PC-3 (cell line): ENCODE measurements at regions not wholly inside any gene's neighbourhood (a gene's known extent, or its start where the extent isn't known, plus 50 kb on each side); places are given as distances from the start of the nearest gene placed in this dataset.

Source experiments
- ATAC-seq: fragments of 200-7000 bp; cut with Tn5 transposase; 2 replicates; pipeline ENCODE4 v1.9.1; 2020; ENCODE audit warnings: mild to moderate bottlenecking, moderate library complexity
- BruUV-seq: library from RNA; stranded (reverse); fragments of 400-500 nt; replicated peaks from 2 replicates; lab custom pipeline; 2021; lab: Mats Ljungman, UMichigan
- CTCF ChIA-PET: fragments of 300-600 bp; sonication (Branson Sonifier 250); formaldehyde crosslinking; loops from one replicate; lab custom pipeline; 2022; ENCODE audit warnings: antibody characterized with exemption; lab: Charles Lee
- POLR2A ChIA-PET: fragments of 300-600 bp; sonication (Branson Sonifier 250); formaldehyde crosslinking; loops from one replicate; lab custom pipeline; 2022; ENCODE audit warnings: antibody characterized with exemption; ENCODE audit not compliant: unreplicated experiment; lab: Charles Lee
- DNase-seq: peaks from one replicate; pipeline ENCODE4 v3.0.0-alpha.2; 2015
- H2AFZ ChIP-seq: fragments of 300-600 bp; sonication (generic); 2 replicates; pipeline ENCODE4 v1.6.0; 2016; ENCODE audit warnings: antibody characterized with exemption, low read length
- H3F3A ChIP-seq: fragments of 300-600 bp; sonication (generic); one replicate; pipeline ENCODE4 v1.6.0; 2017; ENCODE audit warnings: antibody characterized with exemption, low read length, control low read depth, mild to moderate bottlenecking; ENCODE audit not compliant: unreplicated experiment
- H3K27ac ChIP-seq: fragments of 300-600 bp; sonication (generic); 2 replicates; pipeline ENCODE4 v1.5.1; 2016; ENCODE audit warnings: mild to moderate bottlenecking, low read length
- H3K27me3 ChIP-seq: fragments of 300-600 bp; sonication (generic); 2 replicates; pipeline ENCODE4 v1.6.1; 2016; ENCODE audit warnings: low read length, mixed read lengths
- H3K36me3 ChIP-seq: fragments of 300-600 bp; sonication (generic); 2 replicates; pipeline ENCODE4 v1.6.1; 2016; ENCODE audit warnings: low read depth, mixed run types, low read length, mixed read lengths
- H3K4me1 ChIP-seq: fragments of 300-600 bp; sonication (generic); 2 replicates; pipeline ENCODE4 v1.5.1; 2016; ENCODE audit warnings: low read length; ENCODE audit not compliant: insufficient read depth
- H3K4me2 ChIP-seq: fragments of 300-600 bp; sonication (generic); 2 replicates; pipeline ENCODE4 v1.6.0; 2016; ENCODE audit warnings: low read length
- H3K4me3 ChIP-seq: fragments of 300-600 bp; sonication (generic); 2 replicates; pipeline ENCODE4 v1.5.1; 2016; ENCODE audit warnings: mild to moderate bottlenecking, low read length, mixed read lengths
- H3K79me2 ChIP-seq: fragments of 300-600 bp; sonication (generic); 2 replicates; pipeline ENCODE4 v1.6.1; 2017; ENCODE audit warnings: low read length, mixed read lengths
- H3K9ac ChIP-seq: fragments of 300-600 bp; sonication (generic); 2 replicates; pipeline ENCODE4 v1.6.0; 2016; ENCODE audit warnings: mild to moderate bottlenecking, low read length
- H3K9me2 ChIP-seq: fragments of 300-600 bp; sonication (generic); replicated peaks from 2 replicates; pipeline ENCODE4 v1.6.1; 2016; ENCODE audit warnings: mixed run types, low read length, mixed read lengths
- H3K9me3 ChIP-seq: fragments of 300-600 bp; sonication (generic); 2 replicates; pipeline ENCODE4 v1.6.1; 2016; ENCODE audit warnings: low read length, mixed read lengths
- H4K20me1 ChIP-seq: fragments of 300-600 bp; sonication (generic); 2 replicates; pipeline ENCODE4 v1.6.1; 2016; ENCODE audit warnings: low read length, mixed read lengths
- CTCF ChIP-seq: fragments of 300-600 bp; sonication (generic); conservative IDR thresholded peaks from 2 replicates; pipeline ENCODE4 v1.5.1; 2017; ENCODE audit warnings: antibody characterized with exemption, low read depth, mild to moderate bottlenecking, low read length
- EZH2 ChIP-seq: fragments of 300-600 bp; sonication (generic); IDR thresholded peaks from one replicate; pipeline ENCODE4 v1.6.1; 2017; ENCODE audit warnings: antibody characterized with exemption, mild to moderate bottlenecking, low read length; ENCODE audit not compliant: unreplicated experiment
- EZH2phosphoT487 ChIP-seq: fragments of 300-600 bp; sonication (generic); IDR thresholded peaks from 2 replicates; pipeline ENCODE4 v1.6.1; 2018; ENCODE audit warnings: mild to moderate bottlenecking, antibody characterized with exemption, low read length, borderline replicate concordance
- intact Hi-C: fragments of 100-400 bp; cut with micrococcal nuclease; formaldehyde crosslinking; loops from 2 replicates; pipeline ENCODE4 v1.9.0; 2023

GRCh38 chrX:43096830-43097229 is 318.9 kb upstream of the PPP1R2C start:
- ChIA-PET CTCF (no interaction called here), POLR2A (no interaction called here)
- ATAC-seq (no peak), DNase-seq (no peak)
- no peaks in the 10 kb centered on the region for H3K9me3 ChIP-seq
- no peak overlapping the region for H3K4me2 ChIP-seq
- no peaks in the 10 kb centered on the region for H3K4me1 ChIP-seq
- H2AFZ ChIP-seq = no peak overlapping the region
- TF ChIP-seq CTCF (no peak), EZH2phosphoT487 (no peak), EZH2 (no peak)
- no peaks in the 10 kb centered on the region for H3K36me3 ChIP-seq
- intact Hi-C loops = no loop called here
- H3K27me3 ChIP-seq = peaks cover 5% of the 10 kb centered on the region; the same call in 1 of the 2 replicates
- H3K27ac ChIP-seq = no peak overlapping the region
- H3K9ac ChIP-seq = no peak overlapping the region
- BruUV-seq = no TSS peak
- H4K20me1 ChIP-seq = no peaks in the 10 kb centered on the region
- no peaks in the 10 kb centered on the region for H3K79me2 ChIP-seq
- no peaks in the 10 kb centered on the region for H3F3A ChIP-seq
- H3K4me3 ChIP-seq = no peak overlapping the region
- no peaks in the 10 kb centered on the region for H3K9me2 ChIP-seq

GRCh38 chrX:43106009-43106408 is 328.0 kb upstream of the PPP1R2C start:
- Histone ChIP-seq H3K9ac (no peak overlapping the region), H3F3A (no peaks in the 10 kb centered on the region), H3K4me2 (no peak overlapping the region), H3K79me2 (no peaks in the 10 kb centered on the region), H2AFZ (no peak overlapping the region), H3K36me3 (no peaks in the 10 kb centered on the region), H3K9me3 (no peaks in the 10 kb centered on the region), H3K9me2 (no peaks in the 10 kb centered on the region), H3K4me3 (no peak overlapping the region), H3K27me3 (no peaks in the 10 kb centered on the region; the same call in 1 of the 2 replicates), H4K20me1 (no peaks in the 10 kb centered on the region), H3K4me1 (no peaks in the 10 kb centered on the region), H3K27ac (no peak overlapping the region)
- ATAC-seq = no peak
- no TSS peak for BruUV-seq
- no peak for DNase-seq
- ChIA-PET CTCF (no interaction called here), POLR2A (no interaction called here)
- TF ChIP-seq EZH2 (no peak), EZH2phosphoT487 (no peak), CTCF (no peak)
- intact Hi-C loops = no loop called here

GRCh38 chrX:43108828-43109227 is 330.9 kb upstream of the PPP1R2C start:
- Histone ChIP-seq H3K27me3 (no peaks in the 10 kb centered on the region), H3K4me3 (no peak overlapping the region), H4K20me1 (no peaks in the 10 kb centered on the region), H3K27ac (no peak overlapping the region), H3K4me1 (no peaks in the 10 kb centered on the region), H3K9me3 (no peaks in the 10 kb centered on the region), H3K9ac (no peak overlapping the region), H2AFZ (no peak overlapping the region), H3K4me2 (no peak overlapping the region), H3F3A (no peaks in the 10 kb centered on the region), H3K79me2 (no peaks in the 10 kb centered on the region), H3K36me3 (no peaks in the 10 kb centered on the region), H3K9me2 (no peaks in the 10 kb centered on the region)
- ChIA-PET POLR2A (no interaction called here), CTCF (no interaction called here)
- DNase-seq (no peak), ATAC-seq (no peak)
- no peak for TF ChIP-seq EZH2
- no peak for TF ChIP-seq EZH2phosphoT487
- TF ChIP-seq CTCF = no peak
- intact Hi-C loops = no loop called here
- BruUV-seq = no TSS peak
